Neural progenitor cell (in vitro differentiated cells): ENCODE measurements at regions not wholly inside any gene's neighbourhood (a gene's known extent, or its start where the extent isn't known, plus 50 kb on each side); places are given as distances from the start of the nearest gene placed in this dataset.

Source experiments
- EZH2 ChIP-seq: fragments of 200-600 bp; sonication (generic); IDR thresholded peaks from 2 replicates; pipeline ENCODE4 v1.6.1; 2017; ENCODE audit warnings: antibody characterized with exemption, mild to moderate bottlenecking, moderate library complexity
- EZH2phosphoT487 ChIP-seq: fragments of 200-600 bp; sonication (generic); IDR thresholded peaks from 2 replicates; pipeline ENCODE4 v1.6.1; 2017; ENCODE audit warnings: antibody characterized with exemption
- TF ChIP-seq, protein P1 (sequence below): fragments of 200-600 bp; sonication (generic); IDR thresholded peaks from 2 replicates; pipeline ENCODE4 v1.5.1; 2017; ENCODE audit warnings: antibody characterized with exemption, mild to moderate bottlenecking

GRCh38 chr2:204176306-204176705 is 239.7 kb downstream of the ICOS start:
- TF ChIP-seq, protein P1, sequence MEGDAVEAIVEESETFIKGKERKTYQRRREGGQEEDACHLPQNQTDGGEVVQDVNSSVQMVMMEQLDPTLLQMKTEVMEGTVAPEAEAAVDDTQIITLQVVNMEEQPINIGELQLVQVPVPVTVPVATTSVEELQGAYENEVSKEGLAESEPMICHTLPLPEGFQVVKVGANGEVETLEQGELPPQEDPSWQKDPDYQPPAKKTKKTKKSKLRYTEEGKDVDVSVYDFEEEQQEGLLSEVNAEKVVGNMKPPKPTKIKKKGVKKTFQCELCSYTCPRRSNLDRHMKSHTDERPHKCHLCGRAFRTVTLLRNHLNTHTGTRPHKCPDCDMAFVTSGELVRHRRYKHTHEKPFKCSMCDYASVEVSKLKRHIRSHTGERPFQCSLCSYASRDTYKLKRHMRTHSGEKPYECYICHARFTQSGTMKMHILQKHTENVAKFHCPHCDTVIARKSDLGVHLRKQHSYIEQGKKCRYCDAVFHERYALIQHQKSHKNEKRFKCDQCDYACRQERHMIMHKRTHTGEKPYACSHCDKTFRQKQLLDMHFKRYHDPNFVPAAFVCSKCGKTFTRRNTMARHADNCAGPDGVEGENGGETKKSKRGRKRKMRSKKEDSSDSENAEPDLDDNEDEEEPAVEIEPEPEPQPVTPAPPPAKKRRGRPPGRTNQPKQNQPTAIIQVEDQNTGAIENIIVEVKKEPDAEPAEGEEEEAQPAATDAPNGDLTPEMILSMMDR = no peak
- TF ChIP-seq EZH2 = no peak
- no peak for TF ChIP-seq EZH2phosphoT487
